ENCODE measurements at regions not wholly inside any gene's neighbourhood (a gene's known extent, or its start where the extent isn't known, plus 50 kb on each side); places are given as distances from the start of the nearest gene placed in this dataset.
A peak's percentile ranks its signal among the peaks of the same experiment; 100 is the strongest.
"Not testable (repeated sequence)": the region's sequence is repeated elsewhere in the genome, so short reads cannot be mapped to it uniquely, and the experiment has no call there.

DNA sequence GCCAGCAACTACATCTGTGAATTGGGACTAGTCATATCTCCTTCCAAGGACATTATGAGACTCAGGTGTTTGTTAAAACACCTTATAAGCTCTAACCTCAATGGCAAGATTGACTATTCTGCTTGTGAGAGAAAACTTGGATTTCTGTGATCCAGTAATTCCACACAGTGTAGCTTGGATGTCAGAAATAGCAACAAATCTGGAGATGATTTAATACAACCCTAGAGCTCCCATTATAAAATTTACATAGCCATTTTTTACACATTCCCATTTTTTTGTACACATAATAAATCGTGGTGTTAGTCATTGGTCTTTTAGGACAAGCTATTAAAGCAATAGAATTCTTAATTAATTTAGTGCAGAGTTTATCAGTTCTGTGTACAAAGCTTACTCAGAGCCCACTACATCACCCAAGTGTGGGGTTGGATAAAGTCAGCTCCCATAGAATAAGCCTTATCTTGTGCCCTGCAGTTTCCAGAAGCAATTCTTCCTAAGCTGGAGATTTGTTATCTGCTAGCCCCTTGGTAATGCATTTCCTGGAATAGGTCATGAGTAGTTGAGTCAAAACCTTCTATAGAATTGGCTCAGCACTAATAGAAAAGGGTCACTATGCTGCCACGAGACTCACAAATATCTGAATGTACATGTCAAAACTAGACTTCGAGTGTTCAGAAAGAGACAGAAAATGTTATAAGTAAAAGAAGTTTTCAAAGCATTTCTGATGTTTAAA, 434.0 kb upstream of the RUNX1 start:
- DNase-seq = no peak

DNA sequence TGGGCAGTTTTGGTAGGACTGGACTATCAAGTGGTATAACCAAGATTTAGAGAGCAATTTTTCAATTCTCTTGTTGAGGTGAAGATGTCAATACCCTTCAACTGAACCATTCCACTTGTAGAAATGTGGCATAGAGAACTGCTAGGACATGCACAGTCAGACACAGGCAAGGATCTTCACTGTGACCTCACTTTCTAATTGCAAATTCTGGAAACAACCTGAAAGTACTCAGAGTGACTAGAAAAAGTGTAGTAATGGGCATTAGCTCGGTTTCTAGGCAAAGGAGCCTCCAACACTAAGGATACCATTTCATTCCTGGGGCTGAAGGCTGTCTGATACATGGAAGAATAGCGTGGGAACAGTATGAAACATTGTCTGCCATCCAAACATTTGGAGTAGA, 433.0 kb upstream of the RUNX1 start:
- no peak for DNase-seq

DNA sequence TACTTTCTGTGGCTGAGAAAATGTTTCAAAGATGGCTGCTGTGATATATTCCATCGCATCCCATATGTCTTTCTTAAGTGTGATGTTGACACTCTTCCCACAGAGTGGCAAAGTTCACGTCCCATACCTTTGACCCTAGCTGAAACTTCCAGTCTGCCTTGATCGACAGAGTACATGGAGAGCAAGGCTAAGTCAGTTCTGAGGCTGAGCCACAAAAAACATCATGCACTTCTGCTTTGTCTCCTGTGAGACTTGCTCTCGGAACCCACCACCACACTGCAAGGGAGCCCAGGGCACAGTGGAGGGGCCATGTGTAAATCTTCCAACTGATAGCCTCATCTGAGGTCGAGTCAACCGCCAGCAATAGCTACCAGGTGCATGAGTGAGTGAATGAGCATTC, 431.9 kb upstream of the RUNX1 start:
- no peak for DNase-seq

DNA sequence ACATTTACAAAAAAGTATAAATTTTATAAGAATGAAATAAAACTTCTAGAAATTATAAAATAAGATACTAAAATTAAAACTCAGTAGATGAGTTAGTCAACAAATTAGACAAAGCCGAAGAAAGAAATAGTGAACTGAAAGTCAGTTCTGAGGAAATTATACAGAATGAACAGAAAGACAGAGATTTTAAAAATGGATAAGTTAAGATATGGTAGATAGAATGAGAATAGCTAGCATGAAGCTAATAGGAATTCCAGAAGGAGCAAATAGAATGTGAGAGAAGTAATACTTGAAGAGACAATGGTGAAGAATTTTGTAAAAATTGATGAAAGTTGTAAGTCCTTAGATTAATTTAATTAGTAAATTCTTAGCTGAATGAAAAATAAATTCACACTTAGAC, 430.4 kb upstream of the RUNX1 start:
- no peak for DNase-seq

DNA sequence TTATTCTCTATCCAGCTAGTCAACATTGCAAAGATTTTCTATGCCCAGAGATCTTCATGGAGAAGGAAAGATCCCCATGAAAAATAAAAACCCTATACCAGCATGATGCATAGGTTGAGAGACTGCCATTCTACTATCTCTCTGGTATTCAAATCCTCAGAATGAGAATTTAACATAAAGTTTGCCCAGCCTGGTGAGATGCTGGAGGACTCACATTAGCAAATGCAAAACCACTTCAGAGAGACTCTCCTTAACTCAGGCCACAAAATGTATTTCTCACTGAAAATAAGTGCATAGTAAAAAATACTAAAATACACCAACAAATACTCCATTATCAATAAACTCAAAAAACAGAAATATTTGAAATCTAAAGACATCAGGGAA, 430.0 kb upstream of the RUNX1 start:
- DNase-seq = no peak

DNA sequence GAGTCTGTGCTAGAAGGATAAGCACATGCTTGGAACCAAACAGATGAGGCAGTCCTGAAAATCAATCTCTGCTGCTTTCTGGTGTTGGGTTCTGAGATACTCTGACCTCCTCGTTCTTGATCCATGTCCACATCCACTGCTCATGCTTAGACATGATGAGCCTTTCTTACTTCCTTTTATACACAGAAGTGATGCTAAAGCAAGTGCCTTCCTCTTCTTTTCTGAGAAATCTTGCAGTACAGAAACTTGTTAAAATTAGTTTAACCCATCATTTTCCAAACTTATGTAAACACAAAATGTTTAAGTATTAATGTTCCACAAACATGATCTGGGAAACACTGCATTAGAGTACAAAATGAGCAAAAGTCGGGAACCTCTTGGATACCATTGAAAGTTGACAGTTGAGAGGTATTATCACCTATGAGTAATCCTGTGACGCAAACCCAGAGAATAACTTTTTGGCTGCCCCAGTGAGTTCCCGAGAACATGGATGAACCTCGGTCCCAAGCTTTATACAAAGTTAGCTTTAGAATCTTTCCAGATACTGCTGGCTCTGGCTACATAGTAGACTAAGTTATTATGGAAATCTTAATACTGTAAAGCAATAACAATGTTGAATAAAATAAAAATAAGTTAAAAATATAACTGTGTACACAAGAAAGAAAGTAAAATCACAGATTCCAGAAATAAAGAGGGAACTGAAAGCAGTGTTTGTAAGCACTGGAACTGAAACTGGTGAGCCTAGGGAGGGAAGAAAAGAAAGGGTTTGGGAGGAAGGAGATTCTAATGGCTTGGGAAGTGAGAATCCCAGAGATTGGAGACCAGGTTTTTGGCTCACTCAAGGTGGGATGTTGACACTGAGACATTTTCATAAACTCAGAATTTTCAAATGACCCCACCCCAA, 429.3 kb upstream of the RUNX1 start:
- no peak for DNase-seq

DNA sequence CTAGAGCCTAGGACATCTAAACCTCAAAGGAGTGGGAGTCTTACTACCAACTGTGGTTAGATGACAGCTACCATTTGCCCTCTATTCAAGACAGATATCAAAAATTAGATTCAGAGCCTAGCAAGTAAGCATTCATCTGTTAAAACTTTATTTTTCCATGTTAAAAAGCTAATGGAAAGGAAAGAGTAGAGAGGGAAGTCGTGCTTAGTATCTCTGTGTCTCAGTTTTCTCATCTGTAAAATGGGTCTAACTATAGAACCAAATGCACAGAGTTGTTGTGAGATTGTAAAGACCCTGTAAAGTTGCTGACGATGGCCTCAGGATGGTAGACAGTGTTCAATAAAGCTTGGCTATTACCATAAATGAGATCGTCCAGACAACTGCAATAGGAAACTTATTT, 428.5 kb upstream of the RUNX1 start:
- no peak for DNase-seq

DNA sequence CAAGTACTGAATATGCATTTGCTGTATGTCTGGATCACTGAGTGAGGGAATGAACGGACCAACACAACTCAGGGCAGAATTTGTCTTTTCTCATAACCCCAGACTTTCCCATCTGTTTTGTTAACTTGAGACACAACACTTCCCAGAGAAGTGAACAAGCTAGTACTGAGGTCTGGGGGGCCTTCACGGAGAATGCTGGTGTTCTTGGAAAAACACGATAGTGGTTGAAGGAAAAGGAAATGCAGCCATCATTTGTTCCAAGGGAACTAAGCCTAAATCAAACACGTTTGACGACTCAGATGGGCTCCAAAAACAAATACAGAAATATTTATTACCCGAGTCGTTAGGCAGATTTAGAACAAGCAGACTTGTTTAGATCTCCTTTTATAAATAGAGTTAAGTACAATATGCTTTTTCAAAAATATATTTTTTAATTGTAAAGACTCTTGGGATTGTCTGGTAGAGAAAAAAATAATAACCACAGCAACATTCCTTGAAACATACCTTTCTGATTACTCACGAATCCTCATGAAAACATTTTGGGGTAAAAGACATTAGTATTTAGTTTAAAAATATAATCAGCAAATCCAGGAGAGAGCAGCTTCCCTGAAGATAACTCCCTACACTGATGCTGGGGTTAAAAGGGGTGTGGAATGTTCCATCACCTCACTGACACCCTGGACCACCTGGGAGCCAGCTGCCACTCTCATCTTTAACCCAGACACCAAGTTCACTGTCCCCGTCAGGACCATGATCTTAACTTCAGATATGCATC, 427.7 kb upstream of the RUNX1 start:
- no peak for DNase-seq

DNA sequence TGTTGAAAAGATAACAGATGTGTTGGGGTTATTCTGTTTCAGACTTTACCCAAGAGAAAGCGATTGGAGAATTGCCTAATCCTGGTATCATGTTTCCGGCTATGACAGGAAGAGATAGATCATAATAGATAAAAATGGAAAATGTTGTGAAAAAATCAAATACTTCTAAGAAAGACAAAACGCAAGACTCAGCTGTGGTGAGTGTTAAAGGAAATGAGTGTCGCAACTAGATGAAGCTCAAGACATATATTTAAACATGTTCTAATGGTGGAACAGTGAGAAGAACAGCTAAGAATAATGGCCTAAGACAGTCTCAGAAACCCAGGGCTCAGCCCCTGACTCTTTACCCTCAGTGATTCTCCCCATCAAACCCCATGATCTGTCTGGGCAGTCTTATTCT, 426.7 kb upstream of the RUNX1 start:
- DNase-seq = no peak

DNA sequence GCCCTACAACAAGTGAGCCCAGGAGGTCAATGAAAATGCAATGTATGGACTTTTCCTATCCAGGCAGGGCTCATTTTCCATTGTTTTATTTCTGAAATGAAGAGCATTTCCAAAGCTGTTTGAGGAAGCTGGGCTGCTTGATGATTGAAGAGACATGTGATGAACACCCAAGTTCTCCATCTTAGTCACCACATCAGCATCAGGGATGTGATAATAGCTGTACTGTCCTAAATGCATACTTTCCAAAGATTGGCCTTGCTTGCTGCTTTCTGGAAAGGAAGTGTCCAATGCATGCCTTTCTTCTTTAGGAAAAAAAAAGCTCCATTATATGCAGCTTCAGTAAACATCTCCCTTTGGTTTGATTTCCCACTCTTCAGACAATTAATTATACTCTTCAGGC, 425.9 kb upstream of the RUNX1 start:
- no peak for DNase-seq

DNA sequence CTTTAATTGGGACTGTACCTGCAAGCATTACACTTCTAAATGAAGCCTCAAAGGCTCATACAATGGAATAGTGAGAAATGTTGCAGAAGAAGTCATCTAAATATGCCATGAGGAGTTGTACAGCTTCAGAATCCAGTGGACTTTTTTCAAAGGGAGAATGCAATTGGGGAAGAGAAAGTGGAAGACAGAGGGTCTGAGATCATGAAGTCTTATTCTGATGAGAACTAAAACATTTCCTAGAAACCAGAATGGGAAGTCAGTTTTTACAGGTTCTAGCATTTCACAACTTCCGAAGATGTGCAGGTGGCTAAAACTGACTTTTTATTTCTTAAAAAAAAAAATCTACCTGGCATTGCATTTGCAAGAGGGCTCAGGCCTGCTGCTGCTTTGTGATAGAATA, 424.4 kb upstream of the RUNX1 start:
- no peak for DNase-seq

DNA sequence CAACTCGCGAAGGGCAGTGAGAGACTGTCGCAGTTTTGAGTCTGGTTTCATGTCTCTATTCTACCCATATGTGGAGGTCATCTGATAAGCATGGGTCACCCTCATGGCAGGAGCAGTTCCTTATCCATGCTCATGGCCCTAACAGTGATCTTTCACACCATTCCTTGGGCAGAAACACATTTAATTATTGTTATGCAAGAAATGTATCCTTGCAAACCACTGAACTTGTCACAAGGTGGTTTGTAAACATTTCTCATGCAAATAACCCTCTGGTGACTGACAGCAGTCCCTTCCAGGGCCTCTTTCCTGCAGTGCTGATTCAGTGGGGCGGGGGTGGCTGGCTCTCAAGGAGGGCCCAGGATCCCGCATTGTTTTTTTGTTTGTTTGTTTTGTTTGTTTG, 421.4 kb upstream of the RUNX1 start:
- no peak for DNase-seq

DNA sequence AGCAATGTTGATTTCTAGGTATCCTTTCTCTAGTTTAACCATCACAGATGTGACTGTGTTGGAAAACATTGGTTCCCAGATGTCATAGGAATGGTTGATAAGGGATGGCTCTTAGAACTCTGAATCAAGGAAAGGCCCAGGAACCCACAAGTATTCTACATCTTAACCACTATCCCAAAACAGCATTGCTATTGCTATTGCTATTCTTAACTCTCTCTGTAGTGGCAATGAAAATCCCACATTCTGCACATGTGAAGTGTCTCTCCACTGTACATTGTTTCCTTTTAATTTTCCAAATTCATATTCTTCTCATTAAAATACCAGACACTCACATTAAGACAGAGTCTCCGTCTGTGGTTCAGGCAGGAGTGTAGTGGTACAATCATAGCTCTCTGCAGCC, 420.4 kb upstream of the RUNX1 start:
- no peak for DNase-seq

DNA sequence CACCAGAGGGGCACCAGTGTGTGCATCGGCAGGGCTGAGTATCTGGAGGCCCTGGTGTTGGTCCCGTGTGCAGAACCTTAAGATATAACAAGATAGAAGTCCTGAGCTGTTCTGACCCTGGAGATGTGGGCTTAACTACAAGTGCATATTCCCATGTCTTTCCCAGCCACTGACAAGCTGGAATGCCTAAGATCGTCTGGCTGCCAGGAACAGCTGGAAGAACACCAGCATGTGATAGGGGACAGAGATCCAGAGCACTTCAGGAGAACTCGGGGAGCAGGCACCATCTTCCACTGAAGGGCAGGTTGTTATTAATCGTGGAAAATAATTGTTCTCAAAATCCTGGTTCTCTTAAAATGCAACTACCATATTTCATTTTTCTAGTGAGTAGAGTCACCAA, 419.9 kb upstream of the RUNX1 start:
- DNase-seq = no peak

DNA sequence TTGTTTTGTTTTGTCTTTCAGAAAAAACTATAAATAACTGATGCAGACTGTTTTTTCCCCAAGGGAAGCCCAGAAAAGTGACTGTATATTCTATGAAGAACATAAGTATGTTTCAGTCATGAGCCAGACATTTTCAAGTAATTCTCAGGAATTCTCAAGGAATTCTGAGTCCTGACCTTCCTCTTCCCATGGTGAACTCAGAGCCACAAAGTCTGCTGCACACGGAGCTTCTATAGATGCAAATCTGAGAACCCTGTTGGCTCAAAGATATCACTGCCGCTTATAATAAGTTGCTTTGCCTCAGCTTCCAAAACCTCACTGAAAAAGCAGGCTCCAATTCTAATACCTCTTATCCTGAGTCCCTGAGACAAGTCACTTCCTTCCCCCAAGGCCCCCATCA, 418.5 kb upstream of the RUNX1 start:
- no peak for DNase-seq

DNA sequence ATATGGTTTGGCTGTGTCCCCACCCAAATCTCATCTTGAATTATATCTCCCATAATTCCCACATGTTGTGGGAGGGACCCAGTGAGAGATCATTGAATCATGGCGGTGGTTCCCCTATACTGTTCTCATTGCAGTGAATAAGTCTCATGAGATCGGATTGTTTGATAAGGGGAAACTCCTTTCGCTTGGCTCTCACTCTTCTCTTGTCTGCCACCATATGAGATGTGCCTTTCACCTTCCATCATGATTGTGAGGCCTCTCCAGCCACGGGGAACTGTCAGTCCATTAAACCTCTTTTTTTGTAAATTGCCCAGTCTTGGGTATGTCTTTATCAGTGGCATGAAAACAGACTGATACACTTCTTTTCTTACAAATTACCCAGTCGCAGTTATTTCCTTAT, 417.6 kb upstream of the RUNX1 start:
- not testable (repeated sequence) for DNase-seq

DNA sequence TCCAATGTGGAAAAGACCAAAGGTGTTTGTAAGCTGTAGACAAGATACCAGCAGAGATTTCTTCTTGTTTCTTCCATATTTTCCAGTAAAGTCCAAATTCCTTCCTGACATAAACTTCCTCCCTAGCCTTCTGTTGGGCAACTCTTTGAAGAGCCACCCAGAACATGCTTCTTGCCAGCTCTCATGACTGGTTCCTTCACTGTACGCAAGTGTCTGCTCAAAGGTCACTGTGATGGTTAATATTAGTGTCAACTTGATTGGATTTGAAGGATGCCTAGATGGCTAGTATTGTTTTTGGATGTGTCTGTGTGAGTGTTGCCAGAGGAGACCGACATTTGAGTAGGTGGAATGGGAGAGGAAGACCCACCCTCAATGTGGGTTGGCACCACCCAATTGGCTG, 416.6 kb upstream of the RUNX1 start:
- no peak for DNase-seq

DNA sequence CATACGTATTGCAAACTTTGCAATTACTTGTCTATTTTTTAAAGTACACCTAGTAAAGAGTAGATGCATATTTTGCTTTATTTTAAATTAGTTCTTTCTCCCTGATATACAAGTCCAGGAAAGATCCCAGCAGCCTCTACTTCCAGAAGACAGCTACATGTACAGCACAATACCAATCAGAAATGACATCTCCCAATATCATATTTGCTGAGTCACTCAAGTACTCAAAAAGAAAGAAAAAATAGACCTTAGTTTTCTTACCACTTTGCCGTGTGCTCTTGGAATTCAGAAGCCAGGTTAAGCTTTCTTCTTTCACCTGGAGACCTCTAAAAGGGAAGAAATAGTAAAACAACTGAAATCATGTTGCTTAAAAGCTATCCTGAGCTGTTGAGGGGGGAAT, 412.6 kb upstream of the RUNX1 start:
- no peak for DNase-seq

DNA sequence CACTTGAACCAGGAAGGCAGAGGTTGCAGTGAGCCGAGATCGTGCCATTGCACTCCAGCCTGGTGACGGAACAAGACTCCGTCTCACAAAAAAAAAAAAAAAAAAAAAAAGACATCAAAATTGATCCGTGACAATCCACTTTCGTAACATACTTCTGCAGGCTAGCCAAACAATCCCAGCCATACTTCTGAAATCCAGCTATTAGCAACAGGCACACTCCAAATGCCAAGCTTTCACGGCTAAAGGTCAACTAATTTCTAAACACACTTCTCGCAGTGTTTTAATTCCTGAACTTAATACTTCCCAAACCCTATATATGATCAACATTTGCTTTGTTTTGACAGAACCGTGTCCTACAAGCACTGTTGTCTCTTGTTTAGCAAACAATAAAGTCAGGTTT, 411.3 kb upstream of the RUNX1 start:
- no peak for DNase-seq

DNA sequence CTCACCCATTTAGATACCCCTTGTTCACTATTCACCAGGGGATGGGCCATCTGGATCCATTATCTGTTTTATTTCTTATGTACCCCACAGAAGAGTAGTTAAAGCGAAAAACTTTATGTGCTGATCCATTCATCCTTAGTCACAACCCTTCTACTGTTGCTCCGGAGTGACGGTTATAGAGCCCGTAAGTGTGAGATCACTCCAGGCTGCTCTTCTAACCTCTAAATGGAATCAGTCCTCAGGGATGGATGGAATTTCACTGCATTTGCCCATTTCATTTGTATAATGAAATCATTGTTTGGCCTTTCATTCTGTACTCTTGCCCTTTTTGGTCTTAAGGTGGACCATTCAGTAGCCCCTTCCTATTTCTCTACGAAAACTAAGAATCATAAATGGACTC, 409.3 kb upstream of the RUNX1 start:
- DNase-seq = no peak

DNA sequence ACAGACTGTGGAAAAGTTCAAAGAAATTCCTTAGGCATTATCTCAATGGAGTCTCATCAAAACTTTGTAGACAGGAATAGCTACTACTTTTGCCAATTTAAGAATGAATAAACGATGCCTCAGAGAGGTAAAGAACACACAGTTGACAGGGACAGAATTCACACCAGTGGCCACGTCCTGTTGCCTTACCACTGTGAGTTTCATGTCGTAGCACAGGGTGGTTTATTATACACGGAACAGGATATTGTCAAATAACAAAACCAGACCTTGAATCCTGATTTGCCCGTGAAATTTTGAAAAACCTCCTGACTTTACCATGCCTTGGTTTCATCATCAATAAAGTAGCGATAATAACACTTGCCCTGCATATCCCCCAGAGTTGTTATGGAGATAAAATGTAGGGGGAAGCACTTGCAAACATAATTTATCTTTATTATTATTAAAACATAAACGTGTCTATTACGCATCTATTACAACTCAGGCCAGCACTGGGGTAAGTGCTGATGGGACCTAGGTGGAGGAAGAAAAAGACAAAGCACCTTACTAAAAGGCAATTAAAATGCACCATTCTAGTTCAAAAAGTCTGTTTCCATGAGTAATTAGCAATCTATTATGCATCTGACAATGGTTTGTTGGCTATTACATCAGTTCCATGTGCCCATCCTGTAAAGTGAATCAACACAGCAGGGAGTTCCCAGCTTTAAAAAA, 408.1 kb upstream of the RUNX1 start:
- DNase-seq = peak; percentile 17

DNA sequence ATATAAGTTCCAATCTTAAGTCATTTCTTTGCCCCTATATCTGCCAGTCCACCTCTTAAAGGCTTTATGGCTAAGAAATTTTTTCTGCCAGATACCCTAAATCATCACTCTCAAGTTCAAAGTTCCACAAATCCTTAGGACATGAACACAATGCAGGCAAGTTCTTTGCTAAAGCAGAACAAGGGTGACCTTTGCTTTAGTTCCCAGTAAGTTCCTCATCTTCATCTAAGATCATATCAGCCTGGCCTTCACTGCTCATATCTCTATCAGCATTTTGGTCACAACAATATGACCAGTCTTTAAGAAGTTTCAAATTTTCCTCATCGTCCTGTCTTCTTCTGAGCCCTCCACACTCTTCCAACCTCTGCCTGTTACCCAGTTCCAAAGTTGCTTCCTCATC, 402.2 kb upstream of the RUNX1 start:
- no peak for DNase-seq

DNA sequence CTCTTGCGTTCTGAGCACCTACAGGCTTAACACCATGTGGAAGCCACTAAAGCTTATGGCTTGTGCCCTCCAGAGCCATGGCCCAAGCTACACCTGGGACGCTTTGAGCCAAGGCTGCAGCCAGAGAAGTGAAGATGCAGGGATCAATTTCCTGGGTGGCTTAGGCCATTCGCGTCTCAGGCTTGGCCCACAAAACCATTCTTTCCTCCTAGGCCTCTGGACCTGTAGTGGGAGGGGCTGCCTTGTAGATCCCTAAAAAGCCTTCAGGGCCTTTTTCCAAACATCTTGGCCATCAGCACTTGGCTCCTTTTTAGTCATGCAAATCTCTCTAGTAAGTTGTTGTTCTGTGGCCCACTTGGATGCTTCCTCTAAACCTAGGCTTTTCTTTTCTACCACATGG, 401.7 kb upstream of the RUNX1 start:
- DNase-seq = no peak
